ENCODE measurements at regions not wholly inside any gene's neighbourhood (a gene's known extent, or its start where the extent isn't known, plus 50 kb on each side); places are given as distances from the start of the nearest gene placed in this dataset.

DNA sequence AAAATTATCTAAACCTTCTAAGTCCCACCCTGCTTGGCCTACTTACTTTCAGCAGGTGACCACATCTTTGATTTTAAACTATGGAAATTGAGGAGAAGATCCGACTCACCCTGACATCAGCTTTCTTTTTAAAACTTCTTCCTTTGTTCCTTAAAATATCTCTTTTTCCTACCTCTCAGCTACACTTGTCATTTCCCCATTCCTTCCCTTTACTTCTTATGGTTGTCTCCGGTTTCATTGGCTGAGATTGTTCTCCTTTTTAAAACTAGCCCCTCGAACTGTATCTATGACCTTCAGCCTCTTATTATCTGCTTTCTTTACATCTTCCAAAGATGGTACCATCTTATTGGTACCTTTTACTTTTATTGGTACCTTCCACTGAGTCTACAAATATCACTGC, 87.8 kb upstream of the NRIP1 start:
- no peak for DNase-seq

- no peak for DNase-seq
Measured at GRCh38 chr21:15159382-15160020, 94.7 kb upstream of the NRIP1 start.

DNA sequence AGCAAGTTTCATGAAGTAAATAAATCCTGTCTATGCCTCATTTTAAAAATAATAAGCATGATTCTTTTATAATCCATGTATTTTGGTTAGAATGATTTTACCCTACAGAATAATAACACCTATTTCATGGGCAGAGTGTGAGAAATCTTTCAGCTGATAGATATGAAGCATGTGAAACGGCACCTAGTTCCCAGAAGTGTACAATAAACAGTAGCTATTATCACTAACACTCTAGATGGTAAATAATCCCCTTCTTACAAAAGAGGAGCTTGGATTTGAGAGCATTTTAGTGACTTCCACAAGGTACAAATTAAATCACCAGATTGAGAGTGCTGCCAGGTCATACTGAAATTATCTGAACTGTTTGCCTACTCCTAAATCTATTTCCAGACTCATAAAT, 95.3 kb upstream of the NRIP1 start:
- DNase-seq: no peak

DNA sequence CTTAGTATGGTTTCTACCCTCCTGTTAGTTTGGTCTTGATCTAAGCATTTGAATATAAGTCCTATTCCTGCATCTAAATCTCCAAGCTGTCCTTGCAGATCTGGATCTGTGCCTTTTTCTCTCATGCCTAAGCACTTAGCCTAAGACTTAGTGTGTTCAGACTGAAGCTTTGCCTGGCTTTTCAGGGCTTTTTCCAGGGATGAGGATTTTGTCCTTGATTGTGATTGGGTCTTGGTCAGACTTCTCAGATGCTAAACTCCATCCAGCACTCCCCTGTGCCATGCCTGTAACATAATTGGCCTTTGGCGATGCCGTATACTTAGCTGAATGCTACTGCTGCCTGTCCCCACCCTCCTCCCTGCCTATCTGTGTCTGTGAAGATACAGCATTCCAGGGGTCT, 98.1 kb upstream of the NRIP1 start:
- DNase-seq: no peak

- DNase-seq: no peak
Measured at GRCh38 chr21:15164273-15164672, 99.5 kb upstream of the NRIP1 start.

DNA sequence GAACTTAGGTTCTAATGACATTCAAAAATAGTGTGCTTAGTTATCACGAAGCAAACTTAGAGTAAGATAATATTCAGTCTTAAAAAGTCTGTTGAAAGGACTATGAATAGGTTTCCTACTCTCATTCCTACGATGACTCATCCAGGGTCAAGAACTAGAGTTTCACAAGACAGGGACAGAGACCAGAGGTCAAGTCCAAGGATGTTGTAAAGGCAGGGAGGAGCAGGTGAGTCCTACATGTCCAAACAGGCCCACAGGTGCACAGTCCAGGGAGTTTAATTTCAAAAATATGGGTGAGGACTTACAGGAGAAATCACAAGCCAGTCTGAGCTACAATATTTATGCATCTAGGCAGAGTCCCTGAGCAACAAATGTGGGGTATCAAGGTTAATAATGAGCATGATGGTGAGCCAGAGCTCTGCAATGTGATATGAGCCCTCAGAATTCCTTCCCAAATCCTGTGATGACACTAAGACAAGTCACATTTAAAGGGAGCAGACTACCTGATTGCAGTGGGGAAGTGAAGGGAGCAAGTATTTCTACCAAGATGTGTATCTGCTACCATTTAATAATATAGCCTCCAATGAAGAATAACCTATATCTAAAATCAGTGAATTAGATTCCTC, 100.0 kb upstream of the NRIP1 start:
- no peak for DNase-seq

GRCh38 chr21:15170614-15171013, 105.8 kb upstream of the NRIP1 start:
- DNase-seq: no peak

DNA sequence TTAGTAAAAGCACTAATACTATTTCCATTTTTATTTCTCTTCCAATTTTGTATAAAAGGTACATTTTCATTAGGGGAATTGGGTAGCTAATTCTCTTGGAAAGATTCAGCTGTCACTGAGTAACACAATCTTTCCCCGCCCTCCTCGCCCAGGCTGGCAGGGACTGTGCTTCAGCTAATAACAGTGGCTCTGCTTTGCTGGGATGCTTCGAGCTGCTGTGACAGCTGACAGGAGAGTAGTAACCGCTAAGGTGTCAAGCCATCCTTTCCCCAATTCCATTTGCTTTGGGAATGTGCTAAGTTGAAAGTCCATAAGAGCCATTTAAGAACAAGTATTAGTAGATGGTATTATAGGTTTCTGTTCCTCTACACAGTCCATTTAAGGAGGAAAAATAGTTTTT, 106.7 kb upstream of the NRIP1 start:
- DNase-seq: no peak

DNA sequence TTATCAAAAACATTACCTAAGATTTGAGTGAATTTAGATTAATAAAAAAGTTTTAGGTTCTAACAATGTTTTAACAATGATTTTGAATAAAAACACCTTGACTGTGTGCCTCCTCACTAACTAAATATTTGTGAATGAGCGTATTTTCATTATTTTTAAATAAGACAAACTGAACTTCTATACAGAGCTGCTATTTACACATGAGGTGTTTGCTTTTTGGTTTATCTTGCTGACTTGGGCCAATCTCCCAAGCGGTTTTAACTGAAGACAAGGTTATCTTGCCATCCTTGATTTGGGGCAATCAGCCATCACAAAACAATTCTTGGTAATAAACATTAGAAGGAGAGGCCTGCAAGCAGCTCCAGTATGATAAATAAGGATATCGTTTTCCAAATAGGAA, 108.2 kb upstream of the NRIP1 start:
- DNase-seq: no peak

- DNase-seq: no peak
Measured at GRCh38 chr21:15174923-15175322, 110.1 kb upstream of the NRIP1 start.

GRCh38 chr21:15182731-15183130, 117.9 kb upstream of the NRIP1 start:
- DNase-seq: no peak

DNA sequence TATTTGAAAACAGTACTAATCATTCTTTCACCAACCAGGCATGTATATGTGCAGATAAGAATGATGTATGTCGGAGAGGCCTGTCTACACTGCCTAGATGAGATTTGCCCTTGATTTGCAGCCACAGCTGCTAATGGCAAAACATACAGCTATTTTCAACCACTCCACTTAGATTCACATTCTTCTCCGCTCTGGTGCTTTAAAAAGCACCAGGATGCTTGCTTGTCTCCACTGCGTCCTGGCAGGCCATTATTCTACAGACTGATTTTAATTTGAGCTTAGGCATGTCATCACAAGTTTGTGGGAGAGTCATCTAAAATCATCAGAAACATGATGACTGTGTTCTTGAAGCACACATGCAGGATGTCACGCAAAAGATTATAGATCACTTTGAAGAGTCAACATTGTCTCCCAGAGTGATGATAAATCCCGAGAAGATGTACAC, 119.0 kb upstream of the NRIP1 start:
- DNase-seq: no peak

GRCh38 chr21:15190412-15190811, 125.6 kb upstream of the NRIP1 start:
- DNase-seq: no peak

- DNase-seq: no peak
Measured at GRCh38 chr21:15190837-15191236, 126.0 kb upstream of the NRIP1 start.

DNA sequence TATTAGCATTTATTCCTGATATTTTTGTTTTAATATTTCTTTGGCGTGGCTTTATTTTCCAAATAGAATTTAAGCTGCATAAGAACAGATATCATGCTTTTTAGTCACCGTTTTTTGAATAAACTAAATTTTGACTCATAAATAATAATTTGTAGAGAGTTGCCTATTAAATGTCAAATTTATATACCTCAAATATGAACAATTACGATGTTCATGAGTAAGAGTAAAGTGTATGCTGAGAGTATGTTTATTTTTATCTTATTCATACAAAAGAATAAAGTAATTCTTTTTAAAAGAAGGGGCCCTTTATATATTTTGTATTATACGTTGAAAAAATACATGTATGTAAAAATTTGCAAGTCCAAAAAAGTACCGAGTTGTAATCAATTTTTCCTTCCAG, 126.5 kb upstream of the NRIP1 start:
- DNase-seq: no peak

DNA sequence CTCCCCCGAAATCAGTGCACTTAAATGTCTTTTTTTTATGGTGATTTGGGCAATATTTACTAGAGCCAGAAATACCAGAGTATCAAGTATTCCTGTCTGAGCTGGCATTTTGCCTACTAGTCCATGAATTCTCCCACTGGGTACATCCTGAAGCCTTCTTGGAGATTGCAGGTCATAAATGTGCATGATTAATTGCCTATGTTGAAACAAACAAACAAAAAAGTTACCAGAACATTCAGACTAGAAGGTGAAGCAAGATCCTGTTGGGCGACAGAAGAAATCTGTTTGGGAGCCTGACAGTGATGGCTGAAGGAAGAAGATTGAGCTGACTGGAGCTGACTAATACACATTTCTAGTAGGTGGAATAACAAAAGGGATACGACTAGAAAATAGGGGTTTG, 127.4 kb upstream of the NRIP1 start:
- DNase-seq: no peak

DNA sequence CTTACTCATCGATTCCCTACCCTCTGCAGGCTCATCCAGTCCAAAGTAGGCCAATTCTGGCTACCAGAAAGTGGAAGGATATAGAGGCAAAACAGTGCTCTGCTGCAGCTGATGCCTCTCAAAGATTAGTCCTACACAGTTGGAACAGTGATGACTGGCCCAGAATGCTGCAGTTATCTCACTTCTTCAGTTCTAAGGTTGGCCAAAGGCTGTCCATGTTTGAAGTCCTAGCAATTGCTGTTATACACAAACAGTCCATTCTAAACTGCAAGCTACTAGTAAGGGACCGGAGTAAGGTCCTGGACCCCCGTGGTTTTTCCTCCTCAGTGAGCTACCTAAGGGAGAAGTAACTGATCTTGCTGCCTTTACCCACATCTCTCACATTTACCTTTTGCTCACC, 129.1 kb upstream of the NRIP1 start:
- DNase-seq: no peak

GRCh38 chr21:15195104-15195503, 130.3 kb upstream of the NRIP1 start:
- DNase-seq: no peak

- DNase-seq: no peak
Measured at GRCh38 chr21:15195768-15196167, 131.0 kb upstream of the NRIP1 start.

DNA sequence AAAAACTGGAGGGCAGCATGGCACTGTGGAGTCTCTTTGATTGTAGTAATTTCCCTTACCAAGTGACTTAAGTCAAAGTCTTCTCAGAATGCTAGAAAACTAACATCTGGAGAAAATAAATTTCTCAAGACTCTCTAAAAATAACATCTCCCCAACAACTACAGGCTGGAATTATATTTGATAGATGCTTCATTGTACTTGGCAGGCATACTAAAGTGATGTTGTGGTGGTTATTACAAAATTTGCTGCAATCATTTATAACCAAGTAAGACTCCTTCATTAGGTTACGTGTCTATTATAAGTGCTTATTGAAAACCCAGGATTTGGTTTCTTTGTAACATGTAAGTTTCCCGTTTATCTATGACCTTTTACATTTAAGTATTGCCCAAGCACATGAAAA, 132.9 kb upstream of the NRIP1 start:
- DNase-seq: no peak

- no peak for DNase-seq
Measured at GRCh38 chr21:15199414-15200383, 134.9 kb upstream of the NRIP1 start.

DNA sequence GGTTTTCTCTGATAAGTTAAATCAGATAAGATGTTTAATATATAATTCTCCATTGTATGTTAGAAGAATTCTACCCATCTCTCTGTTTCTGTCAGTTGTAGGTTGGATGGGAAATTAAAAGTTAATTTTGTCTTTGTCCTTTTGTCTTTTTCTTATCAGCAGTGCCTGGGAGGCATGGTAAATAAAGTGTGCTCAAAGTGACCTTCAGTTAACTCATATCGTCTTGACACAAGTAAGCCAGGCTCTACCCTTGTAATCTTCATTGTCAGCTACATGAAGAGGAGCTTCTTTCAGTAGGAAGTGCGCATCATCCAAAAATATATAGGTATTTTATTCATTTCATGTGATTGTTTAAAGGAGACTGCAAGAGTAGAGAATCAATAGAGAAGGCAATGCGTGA, 138.9 kb upstream of the NRIP1 start:
- DNase-seq: no peak

- no peak for DNase-seq
Measured at GRCh38 chr21:15204140-15204969, 139.6 kb upstream of the NRIP1 start.

Measured in NCI-H2107 (cell line).